Mucosa of descending colon (tissue), 3 donors: ENCODE measurements at regions not wholly inside any gene's neighbourhood (a gene's known extent, or its start where the extent isn't known, plus 50 kb on each side); places are given as distances from the start of the nearest gene placed in this dataset.

ENCODE experiments used
- ATAC-seq: fragments of 200-7000 bp; cut with Tn5 transposase; one replicate; pipeline ENCODE4 v1.9.1; 2020; ENCODE audit warnings: mild to moderate bottlenecking, moderate library complexity
- DNase-seq, 3 donors: peaks; one replicate each; pipeline ENCODE4 v3.0.0-alpha.2; 2020
- H3K36me3 ChIP-seq: fragments of 200-600 bp; one replicate; pipeline ENCODE4 v1.8.0; 2021; ENCODE audit warnings: low read depth, mild to moderate bottlenecking
- H3K4me1 ChIP-seq: fragments of 200-600 bp; one replicate; pipeline ENCODE4 v1.8.0; 2021; ENCODE audit warnings: low read depth, mild to moderate bottlenecking
- H3K4me3 ChIP-seq: fragments of 200-600 bp; one replicate; pipeline ENCODE4 v1.8.0; 2021; ENCODE audit warnings: mild to moderate bottlenecking
- H3K9me3 ChIP-seq: fragments of 200-600 bp; one replicate; pipeline ENCODE4 v1.8.0; 2021; ENCODE audit warnings: mild to moderate bottlenecking
- intact Hi-C, 2 donors: fragments of 100-400 bp; cut with DNase I in 1 of 2; cut with micrococcal nuclease in 1 of 2; formaldehyde crosslinking; loops; one replicate each; pipeline versions ENCODE4 v1.11.0 to v1.11.1; 2022; cut with DNase I, micrococcal nuclease
- TF ChIP-seq, protein P1 (sequence below): fragments of 200-600 bp; IDR thresholded peaks from one replicate; pipeline ENCODE4 v1.8.0; 2022; ENCODE audit warnings: antibody characterized with exemption, mild to moderate bottlenecking
- donor health status: DM: no; HTN: no; CAD: no; lungs with moderate emphysema.
- donor health status: DM: no; HTN: no; CAD: no.
- donor health status: DM: no; HTN: yes; CAD: no.

DNA sequence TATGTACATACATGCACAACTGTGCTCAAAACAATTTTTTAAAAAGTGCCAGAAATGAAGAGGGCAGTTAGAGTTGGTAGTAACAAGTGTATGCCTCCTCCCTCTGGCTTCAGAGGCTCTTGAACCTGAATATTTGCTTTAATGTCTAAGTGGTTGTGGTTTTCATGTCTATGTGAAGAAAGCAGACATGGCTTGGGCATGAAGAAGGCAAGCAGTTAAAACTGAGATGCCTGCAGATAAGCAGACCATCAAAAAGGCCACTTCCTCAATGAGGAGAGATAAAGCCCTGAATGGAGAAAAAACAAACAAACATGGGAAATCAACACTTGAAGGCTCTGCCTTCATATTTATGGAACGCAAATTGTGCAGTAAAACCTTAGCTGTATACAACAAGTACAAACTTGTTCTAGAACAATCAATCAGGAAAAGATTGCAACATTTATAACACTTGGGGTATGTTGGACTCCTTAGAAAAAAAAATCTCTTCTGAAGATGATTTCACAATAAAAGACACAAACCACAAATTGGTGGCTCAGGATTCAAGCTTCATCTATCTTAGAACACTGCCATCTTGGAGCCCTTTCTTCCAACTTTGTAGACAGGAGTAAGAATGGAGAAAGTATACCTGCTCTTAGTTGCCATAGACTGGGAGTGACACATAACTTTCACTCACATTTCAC, 52.7 kb upstream of the PLA2G4A start:
- Histone ChIP-seq H3K4me1 (no peaks in the 10 kb centered on the region), H3K9me3 (no peaks in the 10 kb centered on the region), H3K4me3 (no peak overlapping the region), H3K36me3 (no peaks in the 10 kb centered on the region)
- DNase-seq (no peak), ATAC-seq (no peak)
- TF ChIP-seq, protein P1, sequence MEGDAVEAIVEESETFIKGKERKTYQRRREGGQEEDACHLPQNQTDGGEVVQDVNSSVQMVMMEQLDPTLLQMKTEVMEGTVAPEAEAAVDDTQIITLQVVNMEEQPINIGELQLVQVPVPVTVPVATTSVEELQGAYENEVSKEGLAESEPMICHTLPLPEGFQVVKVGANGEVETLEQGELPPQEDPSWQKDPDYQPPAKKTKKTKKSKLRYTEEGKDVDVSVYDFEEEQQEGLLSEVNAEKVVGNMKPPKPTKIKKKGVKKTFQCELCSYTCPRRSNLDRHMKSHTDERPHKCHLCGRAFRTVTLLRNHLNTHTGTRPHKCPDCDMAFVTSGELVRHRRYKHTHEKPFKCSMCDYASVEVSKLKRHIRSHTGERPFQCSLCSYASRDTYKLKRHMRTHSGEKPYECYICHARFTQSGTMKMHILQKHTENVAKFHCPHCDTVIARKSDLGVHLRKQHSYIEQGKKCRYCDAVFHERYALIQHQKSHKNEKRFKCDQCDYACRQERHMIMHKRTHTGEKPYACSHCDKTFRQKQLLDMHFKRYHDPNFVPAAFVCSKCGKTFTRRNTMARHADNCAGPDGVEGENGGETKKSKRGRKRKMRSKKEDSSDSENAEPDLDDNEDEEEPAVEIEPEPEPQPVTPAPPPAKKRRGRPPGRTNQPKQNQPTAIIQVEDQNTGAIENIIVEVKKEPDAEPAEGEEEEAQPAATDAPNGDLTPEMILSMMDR: no peak
- intact Hi-C loops: no loop called here

DNA sequence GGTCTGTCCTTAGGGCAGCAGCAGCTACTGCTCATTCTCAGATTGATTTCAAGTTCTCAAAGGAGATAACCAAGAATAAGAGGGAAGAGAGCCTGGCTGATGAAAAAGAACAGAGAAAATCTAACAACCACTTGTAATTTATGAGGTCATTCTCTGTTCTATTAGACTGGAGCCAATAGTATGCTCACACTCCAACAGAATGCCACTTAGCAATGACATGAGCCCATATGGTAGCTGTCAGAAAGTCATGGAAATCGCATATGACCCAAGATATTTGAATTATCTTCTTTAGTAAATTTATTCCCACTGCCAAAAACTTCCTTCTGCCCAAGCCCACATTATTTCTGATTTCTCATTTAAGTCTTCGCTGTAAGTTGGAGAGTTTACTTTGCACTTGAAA, 53.7 kb upstream of the PLA2G4A start:
- intact Hi-C loops: no loop called here
- Histone ChIP-seq H3K9me3 (no peaks in the 10 kb centered on the region), H3K4me1 (no peaks in the 10 kb centered on the region), H3K36me3 (no peaks in the 10 kb centered on the region), H3K4me3 (no peak overlapping the region)
- ATAC-seq: no peak
- no peak for DNase-seq
- TF ChIP-seq, protein P1: no peak

DNA sequence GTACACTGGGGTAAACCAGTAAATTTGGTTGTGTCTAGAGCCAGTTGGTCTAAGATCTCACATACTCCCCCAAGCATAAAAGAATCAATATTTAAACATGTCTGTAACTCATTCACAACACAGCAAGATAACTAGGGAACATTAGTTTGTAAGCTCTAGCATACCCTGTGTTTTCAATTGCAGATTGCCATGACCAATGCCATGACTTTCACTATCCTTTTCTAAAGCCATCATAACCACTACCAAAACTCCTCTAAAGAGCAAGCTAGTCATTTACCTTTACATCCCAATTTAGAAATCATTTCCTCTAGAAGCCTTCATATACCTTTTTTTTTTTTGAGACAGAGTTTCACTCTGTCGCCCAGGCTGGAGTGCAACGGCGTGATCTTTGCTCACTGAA, 56.5 kb upstream of the PLA2G4A start:
- H3K4me1 ChIP-seq: no peaks in the 10 kb centered on the region
- no peaks in the 10 kb centered on the region for H3K9me3 ChIP-seq
- ATAC-seq (no peak), DNase-seq (no peak)
- H3K4me3 ChIP-seq: no peak overlapping the region
- intact Hi-C loops: no loop called here
- TF ChIP-seq, protein P1: no peak
- no peaks in the 10 kb centered on the region for H3K36me3 ChIP-seq

DNA sequence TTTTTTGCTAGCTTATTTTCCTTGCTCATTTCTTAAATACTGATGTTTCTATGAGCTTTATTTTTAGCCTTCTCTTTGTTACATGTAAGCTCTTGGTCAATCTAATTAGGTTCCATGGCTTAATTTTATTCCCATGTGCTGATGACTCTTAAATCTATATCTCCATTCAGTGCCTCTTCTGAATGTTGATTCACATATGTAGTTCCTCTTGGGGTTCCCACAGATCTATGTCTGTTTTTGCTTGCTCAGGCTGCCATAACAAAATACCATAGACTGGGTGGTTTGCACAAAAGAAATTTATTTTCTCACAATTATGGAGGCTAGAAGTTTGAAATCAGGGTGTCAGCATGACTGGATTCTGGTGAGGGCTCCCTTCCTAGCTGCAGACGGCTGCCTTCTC, 58.3 kb upstream of the PLA2G4A start:
- intact Hi-C loops: no loop called here
- Histone ChIP-seq H3K4me1 (no peaks in the 10 kb centered on the region), H3K4me3 (no peak overlapping the region), H3K9me3 (no peaks in the 10 kb centered on the region), H3K36me3 (no peaks in the 10 kb centered on the region)
- DNase-seq (no peak), ATAC-seq (no peak)
- TF ChIP-seq, protein P1: no peak

DNA sequence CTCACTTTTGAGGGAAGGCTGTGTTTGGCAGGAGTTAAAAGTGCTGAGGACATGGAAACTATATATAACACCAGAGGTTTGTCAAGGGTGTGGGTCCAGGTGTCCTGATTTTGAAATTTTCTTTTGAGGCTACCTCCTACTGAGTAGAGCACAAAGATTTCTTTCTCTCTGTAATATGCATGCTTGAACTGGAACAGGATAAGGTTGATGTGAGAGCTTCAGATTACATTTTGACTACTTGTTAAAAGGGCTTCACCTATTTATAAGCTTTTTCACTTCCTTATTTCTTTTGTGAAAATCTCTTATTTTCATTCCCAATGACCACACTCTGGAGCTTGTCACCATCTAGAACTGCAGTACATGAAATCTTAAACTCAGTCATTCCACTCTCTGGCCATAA, 59.8 kb upstream of the PLA2G4A start:
- DNase-seq: no peak
- intact Hi-C loops: no loop called here
- TF ChIP-seq, protein P1: no peak

DNA sequence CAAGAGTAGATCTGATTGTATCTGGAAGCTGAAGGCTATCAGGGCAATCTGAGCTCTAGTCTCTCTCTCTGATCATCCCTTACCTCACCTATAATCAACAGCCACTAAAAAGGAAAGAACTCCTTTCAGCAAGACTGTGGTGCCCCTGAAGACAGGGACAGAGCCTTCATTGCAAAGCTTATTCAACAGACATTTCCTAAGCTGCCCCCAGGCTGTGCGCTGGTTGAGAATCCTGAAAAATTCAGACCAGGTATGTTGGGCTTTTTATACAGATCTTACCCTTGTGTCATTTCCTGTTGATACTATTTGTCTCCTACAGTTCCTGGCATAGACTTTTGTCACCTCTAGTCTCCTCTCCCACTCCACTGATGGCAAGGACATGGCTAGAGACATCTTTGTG, 63.3 kb upstream of the PLA2G4A start:
- intact Hi-C loops: no loop called here
- Histone ChIP-seq H3K4me1 (no peaks in the 10 kb centered on the region), H3K9me3 (no peaks in the 10 kb centered on the region), H3K4me3 (no peak overlapping the region), H3K36me3 (no peaks in the 10 kb centered on the region)
- TF ChIP-seq, protein P1: no peak
- no peak for DNase-seq
- ATAC-seq: no peak

More for the DNA sequence above, 59.8 kb upstream of the PLA2G4A start:
- Histone ChIP-seq H3K4me1 (no peaks in the 10 kb centered on the region), H3K4me3 (no peak overlapping the region), H3K36me3 (no peaks in the 10 kb centered on the region), H3K9me3 (no peaks in the 10 kb centered on the region)
- no peak for ATAC-seq
